ENCODE measurements at regions not wholly inside any gene's neighbourhood (a gene's known extent, or its start where the extent isn't known, plus 50 kb on each side); places are given as distances from the start of the nearest gene placed in this dataset.
"Not testable (repeated sequence)": the region's sequence is repeated elsewhere in the genome, so short reads cannot be mapped to it uniquely, and the experiment has no call there.

GRCh38 chr15:95600367-95600766, 730.1 kb upstream of the NR2F2 start:
- DNase-seq: no peak

DNA sequence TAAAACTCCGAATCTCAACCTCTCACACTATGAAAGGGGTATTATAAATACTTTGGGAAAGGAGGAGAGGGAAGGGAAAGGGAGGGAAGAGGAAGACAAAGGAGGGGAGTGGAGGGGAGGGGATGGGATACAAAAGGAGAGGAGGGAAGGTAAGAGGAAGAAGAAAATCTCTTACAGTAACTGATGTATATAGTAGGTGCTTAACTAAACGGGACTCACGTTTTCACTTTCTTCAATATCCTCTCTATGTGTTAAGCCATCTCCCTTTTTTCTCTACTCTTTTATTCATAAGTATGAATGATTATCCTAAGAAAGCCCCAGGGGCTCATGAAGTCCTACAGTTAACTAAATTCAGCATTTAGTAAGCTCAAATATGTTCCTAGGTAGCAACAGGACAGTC, 729.6 kb upstream of the NR2F2 start:
- no peak for DNase-seq

- DNase-seq: no peak
Measured at GRCh38 chr15:95601525-95601924, 729.0 kb upstream of the NR2F2 start.

DNA sequence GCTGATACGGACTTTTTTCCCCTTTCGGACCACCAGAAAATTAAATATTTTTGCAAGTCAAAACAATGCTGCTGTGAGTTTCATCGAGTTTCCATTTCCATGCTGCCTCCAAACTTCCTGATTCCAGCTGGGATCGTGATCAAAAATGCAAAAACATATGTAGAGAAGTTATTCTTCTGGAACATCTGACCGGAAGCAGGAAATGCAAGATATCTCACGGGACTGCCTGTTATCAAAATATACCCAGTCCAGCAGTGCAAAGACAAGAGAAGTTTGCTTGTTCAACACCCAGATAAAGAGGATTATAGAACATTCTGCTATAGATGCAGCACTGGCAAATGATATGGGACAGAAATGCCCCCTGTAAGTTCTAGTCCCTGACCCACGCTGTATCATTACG, 726.7 kb upstream of the NR2F2 start:
- DNase-seq: no peak

- no peak for DNase-seq
Measured at GRCh38 chr15:95604634-95605036, 725.9 kb upstream of the NR2F2 start.

DNA sequence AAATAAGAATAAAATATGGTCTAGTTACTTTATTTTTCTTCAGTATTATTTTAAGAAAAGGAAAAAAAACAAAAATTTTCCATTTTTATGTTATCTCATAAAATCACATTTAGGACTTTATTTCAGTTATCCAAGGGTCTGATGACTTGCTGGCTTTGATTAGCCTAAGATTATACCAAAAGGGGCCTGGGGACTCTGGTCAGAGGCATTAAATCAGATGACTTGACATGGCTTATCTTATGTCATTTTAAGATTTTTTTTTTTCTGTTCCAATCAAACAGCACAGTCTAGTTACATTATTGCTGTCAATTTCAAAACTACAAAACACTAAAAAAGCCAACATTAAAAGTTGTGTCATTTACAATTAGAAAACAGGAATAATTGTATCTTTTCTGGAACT, 725.4 kb upstream of the NR2F2 start:
- DNase-seq: no peak

DNA sequence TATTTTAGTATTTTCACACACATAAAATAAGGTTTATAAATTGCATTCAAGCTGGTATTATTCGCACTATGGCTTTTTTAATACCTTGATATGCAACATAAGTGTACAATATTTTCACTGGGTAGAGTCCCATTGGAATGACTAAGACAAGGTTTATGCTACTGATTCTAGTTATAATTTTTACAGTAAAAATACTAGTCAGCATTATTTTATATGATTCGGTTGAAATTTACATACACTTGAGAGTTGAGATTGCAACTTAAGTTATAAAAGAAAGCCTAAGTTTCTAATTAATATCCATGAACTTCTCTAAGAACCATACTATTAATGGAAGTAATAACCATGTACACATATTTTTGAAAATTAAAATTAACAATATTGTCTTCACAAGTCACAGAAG, 723.9 kb upstream of the NR2F2 start:
- DNase-seq: no peak

- no peak for DNase-seq
Measured at GRCh38 chr15:95608371-95608770, 722.1 kb upstream of the NR2F2 start.

- no peak for DNase-seq
Measured at GRCh38 chr15:95609096-95609495, 721.4 kb upstream of the NR2F2 start.

GRCh38 chr15:95610945-95611344, 719.6 kb upstream of the NR2F2 start:
- no peak for DNase-seq

DNA sequence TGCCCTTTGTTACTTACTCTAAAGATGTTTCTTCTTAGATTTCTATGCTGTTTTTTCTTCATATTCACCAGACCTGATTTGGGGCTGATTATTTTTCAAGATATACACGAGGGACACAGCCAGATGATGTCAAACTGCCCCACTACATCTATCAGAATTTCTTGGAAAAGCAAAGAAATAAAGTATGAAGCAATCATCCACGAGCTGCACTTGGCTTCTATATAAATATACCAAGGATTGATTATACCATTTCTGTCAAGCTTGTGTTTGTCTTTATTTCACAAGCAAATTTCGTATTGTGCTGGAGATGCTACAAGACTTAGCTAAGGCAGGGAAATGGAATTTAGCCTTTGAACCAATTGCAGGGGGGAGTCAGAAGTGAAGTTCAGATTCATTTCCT, 715.1 kb upstream of the NR2F2 start:
- no peak for DNase-seq

GRCh38 chr15:95616306-95616705, 714.2 kb upstream of the NR2F2 start:
- DNase-seq: no peak

GRCh38 chr15:95620934-95621579, 709.4 kb upstream of the NR2F2 start:
- DNase-seq: no peak

- no peak for DNase-seq
Measured at GRCh38 chr15:95622843-95623242, 707.7 kb upstream of the NR2F2 start.

GRCh38 chr15:95624100-95624499, 706.4 kb upstream of the NR2F2 start:
- DNase-seq: no peak

DNA sequence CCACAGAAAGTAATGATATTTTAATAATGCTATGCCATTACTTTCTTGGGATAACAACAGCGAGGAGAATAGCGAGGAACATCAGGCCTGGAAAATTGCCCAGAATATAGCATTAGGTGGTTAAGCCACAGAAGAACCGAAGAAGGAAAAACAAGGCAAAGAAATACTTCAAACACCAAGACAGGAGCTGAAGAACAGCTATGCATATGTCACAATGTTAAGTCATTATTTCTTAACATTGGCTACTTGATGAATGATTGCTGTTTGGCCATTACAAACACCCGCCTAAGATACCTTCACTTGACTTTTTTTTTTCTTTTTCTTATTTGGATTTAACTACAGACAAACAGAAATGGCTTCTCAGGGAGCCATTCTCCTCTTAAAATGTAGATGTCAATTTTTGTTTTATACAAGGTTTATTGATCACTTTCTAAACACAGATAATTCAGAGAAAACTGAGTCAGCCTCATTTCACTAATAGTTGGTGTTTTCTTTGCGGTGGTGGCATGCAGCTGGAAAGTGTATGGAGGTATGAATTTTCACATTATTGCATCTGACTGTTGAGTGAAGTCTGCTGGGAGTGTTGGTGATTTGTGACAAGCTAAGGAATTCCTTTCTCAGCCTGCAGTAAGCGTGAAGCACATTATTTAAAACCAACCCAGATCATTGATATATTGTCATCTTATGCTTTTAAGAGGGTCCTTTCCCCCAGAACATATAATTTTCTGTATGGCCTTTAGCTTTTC, 705.7 kb upstream of the NR2F2 start:
- no peak for DNase-seq

DNA sequence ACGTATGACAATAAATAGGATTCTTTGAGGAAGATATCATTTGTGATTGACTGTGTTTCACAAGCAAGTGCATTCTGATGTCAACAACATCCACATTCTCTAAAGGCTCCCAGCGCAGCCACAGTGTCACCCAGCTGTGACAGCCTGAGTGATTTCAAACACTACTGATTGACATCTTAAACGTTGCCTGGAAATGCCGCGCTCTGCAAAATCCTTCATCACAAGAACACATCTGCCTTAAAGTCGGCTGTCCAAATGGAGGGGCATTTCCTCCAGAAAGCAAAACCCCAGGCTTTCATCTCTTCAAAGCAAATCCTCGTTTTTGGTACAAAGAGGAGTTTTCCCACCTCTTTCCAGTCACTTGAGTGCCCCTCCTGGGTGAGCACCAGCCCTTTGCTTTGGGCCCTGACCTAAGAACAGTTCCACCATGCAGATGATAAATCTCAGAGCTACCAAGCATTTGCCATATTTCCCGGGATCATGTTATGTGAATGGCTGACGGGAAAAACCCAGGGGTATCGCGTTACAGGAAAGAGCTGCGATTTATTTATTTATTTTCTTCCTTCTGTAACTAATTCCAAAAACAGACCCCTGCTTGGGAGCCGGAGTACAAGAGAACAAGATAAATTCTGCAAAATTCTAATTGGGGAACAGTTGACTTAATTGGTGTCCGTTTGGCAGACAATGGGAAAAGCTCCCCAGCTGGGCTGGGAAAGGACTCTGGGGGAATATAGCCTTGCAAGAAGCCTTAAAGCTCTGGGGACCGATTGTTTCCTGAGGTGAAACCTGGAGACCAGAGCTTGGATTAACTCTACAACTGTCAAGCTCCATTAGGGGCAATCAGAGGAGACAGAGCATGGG, 703.8 kb upstream of the NR2F2 start:
- no peak for DNase-seq

- DNase-seq: no peak
Measured at GRCh38 chr15:95629503-95630168, 700.9 kb upstream of the NR2F2 start.

DNA sequence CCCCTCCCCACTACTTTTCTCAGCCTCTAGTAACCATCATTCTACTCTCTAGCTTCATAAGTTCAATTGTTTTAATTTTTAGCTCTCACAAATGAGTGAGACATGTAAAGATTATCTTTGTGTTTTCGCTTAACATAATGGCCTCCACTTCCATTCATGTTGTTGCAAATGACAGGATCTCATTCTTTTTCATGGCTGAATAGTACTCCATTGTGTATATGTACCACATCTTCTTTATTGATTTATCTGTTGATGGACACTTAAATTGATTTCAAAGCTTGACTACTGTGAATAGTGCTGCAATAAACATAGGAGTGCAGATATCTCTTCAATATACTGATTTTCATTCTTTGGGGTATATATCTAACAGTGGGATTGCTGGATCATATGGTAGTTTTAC, 699.8 kb upstream of the NR2F2 start:
- no peak for DNase-seq

GRCh38 chr15:95635666-95636065, 694.8 kb upstream of the NR2F2 start:
- DNase-seq: no peak

- no peak for DNase-seq
Measured at GRCh38 chr15:95636107-95636506, 694.4 kb upstream of the NR2F2 start.

DNA sequence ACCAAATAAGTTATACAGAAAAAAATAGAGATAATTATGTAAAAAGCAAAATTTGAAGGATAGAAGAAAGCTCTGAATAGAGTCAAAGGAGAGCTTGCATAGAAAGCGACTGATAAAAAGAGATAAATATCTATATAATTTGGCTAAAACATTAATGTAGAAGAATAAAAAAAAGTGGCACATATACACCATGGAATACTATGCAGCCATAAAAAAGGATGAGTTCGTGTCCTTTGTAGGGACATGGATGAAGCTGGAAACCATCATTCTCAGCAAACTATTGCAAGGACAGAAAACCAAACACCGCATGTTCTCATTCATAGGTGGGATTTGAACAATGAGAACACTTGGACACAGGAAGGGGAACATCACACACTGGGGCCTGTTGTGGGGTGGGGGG, 693.3 kb upstream of the NR2F2 start:
- not testable (repeated sequence) for DNase-seq

DNA sequence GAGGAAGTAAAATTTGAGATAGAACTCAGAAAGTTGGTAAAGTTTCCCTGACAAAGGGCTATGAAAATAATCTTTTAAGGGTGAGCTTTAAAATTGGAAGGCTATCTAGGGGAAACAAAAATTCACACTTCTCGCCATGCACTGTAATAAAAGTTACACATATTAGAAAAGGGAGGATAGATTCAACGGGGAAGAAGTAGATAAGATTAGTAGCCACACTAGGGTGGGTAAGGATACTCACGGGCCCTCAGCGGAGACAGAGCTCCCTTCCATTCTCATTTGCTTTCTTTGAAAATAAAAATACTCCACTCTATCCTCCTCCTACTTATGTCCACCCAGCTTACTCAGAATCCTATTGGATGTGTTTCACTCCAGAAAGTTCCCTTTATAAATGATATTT, 691.3 kb upstream of the NR2F2 start:
- DNase-seq: no peak
